ENCODE measurements at regions not wholly inside any gene's neighbourhood (a gene's known extent, or its start where the extent isn't known, plus 50 kb on each side); places are given as distances from the start of the nearest gene placed in this dataset.
A peak's percentile ranks its signal among the peaks of the same experiment; 100 is the strongest.

DNA sequence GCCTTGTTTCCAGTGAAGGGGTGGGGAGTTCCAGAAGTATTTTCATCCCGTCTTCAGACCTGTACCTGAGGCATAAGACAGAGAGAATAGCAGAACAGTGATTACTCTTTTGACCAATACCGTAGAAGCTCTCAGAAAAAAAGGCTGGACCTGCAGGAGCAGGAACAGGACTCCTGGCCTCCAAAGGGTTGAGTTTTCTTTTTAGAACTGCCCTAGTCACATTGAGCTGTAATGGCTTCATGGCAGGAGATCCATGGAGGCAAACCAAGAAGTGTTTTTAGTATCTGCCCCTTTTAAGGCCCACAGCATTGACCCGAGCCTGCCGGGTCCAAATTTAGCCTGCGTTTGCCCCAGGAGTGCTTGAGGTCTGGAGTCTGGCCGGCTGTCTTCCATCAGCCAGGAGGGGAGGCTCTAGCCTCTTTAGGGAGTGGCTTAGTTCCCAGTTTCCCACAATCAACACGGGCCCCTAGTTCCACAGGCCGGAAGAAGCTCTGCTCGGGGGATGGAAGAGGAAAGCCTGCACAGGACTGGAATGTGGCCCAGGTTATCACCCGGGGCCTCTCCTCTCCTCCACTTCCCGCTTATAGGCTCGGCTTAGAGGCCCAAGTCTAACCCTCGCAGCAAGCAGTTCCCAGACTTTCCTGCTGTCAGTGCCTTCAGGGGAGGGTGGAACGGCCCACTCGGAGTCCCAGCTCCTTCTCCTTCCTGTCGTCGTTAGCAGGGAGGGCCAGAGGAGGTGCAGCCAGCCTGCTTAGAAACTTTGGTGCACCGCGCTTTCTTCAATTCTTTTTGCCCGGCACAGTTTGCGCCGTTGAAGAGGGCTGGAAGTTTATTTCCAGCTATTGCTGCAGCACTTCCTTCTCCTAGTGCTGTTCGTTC lies 80.7 kb downstream of the C9orf152 start:
- no peak for TF ChIP-seq ZNF274 (CRISPR knock-in tag; IDR thresholded peaks at IDR 0.05)
- TF ChIP-seq NFE2 (CRISPR knock-in tag; IDR thresholded peaks at IDR 0.05) = no peak
- TF ChIP-seq NFIC (IDR thresholded peaks at IDR 0.05; ENCODE audit: low read length) = no peak
- 0 out of 2 replicates have a peak, but pooled peaks have one; percentile 19 for TF ChIP-seq ZZZ3 (CRISPR knock-in tag; IDR thresholded peaks at IDR 0.05; ENCODE audit: borderline replicate concordance)
